ENCODE measurements at regions not wholly inside any gene's neighbourhood (a gene's known extent, or its start where the extent isn't known, plus 50 kb on each side); places are given as distances from the start of the nearest gene placed in this dataset.

DNA sequence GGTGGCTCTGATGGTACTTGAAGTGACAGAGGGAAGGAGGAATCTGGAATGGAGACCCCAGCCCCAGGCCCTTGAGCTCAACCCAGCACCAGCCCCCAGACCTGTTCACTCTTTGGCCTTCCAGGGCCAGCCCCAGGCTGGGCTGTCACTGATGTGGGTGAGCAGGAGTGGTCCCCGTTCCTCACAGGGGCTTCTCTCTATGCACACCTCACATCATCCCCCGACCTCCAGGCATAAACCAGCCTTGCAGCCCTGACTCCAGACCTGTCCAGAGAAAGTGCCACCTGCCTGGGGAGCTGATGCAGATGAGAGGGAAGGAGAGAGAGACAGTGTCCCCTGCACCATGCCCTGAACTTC lies 182.6 kb upstream of the SDK2 start:
- TF ChIP-seq, protein P1, sequence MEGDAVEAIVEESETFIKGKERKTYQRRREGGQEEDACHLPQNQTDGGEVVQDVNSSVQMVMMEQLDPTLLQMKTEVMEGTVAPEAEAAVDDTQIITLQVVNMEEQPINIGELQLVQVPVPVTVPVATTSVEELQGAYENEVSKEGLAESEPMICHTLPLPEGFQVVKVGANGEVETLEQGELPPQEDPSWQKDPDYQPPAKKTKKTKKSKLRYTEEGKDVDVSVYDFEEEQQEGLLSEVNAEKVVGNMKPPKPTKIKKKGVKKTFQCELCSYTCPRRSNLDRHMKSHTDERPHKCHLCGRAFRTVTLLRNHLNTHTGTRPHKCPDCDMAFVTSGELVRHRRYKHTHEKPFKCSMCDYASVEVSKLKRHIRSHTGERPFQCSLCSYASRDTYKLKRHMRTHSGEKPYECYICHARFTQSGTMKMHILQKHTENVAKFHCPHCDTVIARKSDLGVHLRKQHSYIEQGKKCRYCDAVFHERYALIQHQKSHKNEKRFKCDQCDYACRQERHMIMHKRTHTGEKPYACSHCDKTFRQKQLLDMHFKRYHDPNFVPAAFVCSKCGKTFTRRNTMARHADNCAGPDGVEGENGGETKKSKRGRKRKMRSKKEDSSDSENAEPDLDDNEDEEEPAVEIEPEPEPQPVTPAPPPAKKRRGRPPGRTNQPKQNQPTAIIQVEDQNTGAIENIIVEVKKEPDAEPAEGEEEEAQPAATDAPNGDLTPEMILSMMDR (IDR thresholded peaks at IDR 0.05; ENCODE audit: low read depth, low read length): no peak
- TF ChIP-seq POLR2A (IDR thresholded peaks at IDR 0.05; ENCODE audit: extremely low read depth, insufficient read length): no peak
